Prostate gland (tissue), 2 donors: ENCODE measurements at regions not wholly inside any gene's neighbourhood (a gene's known extent, or its start where the extent isn't known, plus 50 kb on each side); places are given as distances from the start of the nearest gene placed in this dataset.

Experiments used
- DNase-seq: peaks from one replicate; pipeline ENCODE4 v3.0.0-alpha.2; 2019; ENCODE audit warnings: low spot score
- H3K27ac ChIP-seq, 2 donors: fragments of 200-600 bp; sonication (generic); 2 replicates each; pipeline ENCODE4 v1.5.1; 2017 to 2019
- H3K27me3 ChIP-seq: fragments of 200-600 bp; sonication (generic); replicated peaks from 2 replicates; pipeline ENCODE4 v1.5.1; 2019; ENCODE audit not compliant: insufficient read depth
- H3K36me3 ChIP-seq, 2 donors: fragments of 200-600 bp; sonication (generic); 1 replicate in 1 of 2; 2 replicates in 1 of 2; pipeline versions ENCODE4 v1.5.1 to v1.8.1; 2017 to 2019
- H3K4me1 ChIP-seq: fragments of 200-600 bp; sonication (generic); replicated peaks from 2 replicates; pipeline ENCODE4 v1.5.1; 2019
- H3K4me3 ChIP-seq, 2 donors: fragments of 200-600 bp; sonication (generic); 2 replicates each; pipeline ENCODE4 v1.5.1; 2017 to 2019
- H3K9me3 ChIP-seq: fragments of 200-600 bp; sonication (generic); 2 replicates; pipeline ENCODE4 v1.5.1; 2017
- CTCF ChIP-seq, 4 experiments: fragments of 200-600 bp in 2 of 4; fragments of 450-650 bp in 2 of 4; sonication (generic) in 2 of 4; IDR thresholded peaks; 1 replicate in 3 of 4; 2 replicates in 1 of 4; pipeline ENCODE4 v1.5.1; 2016 to 2019; ENCODE audit warnings: antibody characterized with exemption in 4 of 4, mild to moderate bottlenecking in 2 of 4, moderate library complexity in 2 of 4
- POLR2A ChIP-seq: fragments of 450-650 bp; IDR thresholded peaks from one replicate; pipeline ENCODE4 v1.6.1; 2016; ENCODE audit warnings: antibody characterized with exemption, mild to moderate bottlenecking
- POLR2AphosphoS5 ChIP-seq: sonication (generic); formaldehyde crosslinking; IDR thresholded peaks from one replicate; pipeline ENCODE4 v1.6.1; 2017; ENCODE audit warnings: antibody characterized with exemption
- WGBS: methylation state at CpG from one replicate; pipeline ENCODE4 v1.1.5; 2018; 5-methylcytosine and 5-hydroxymethylcytosine counted together
- intact Hi-C: fragments of 100-400 bp; cut with DNase I; formaldehyde crosslinking; loops from one replicate; pipeline ENCODE4 v1.14.2; 2022

- Histone ChIP-seq H3K36me3 (no peaks in the 10 kb centered on the region), H3K9me3 (no peaks in the 10 kb centered on the region), H3K27me3 (no peaks in the 10 kb centered on the region), H3K27ac (no peak overlapping the region), H3K4me1 (peaks cover 3% of the 10 kb centered on the region), H3K4me3 (no peak overlapping the region)
- no peak for TF ChIP-seq POLR2A
- TF ChIP-seq CTCF (IDR thresholded peaks at IDR 0.05): no peak
- TF ChIP-seq POLR2AphosphoS5: no peak
- intact Hi-C loops: no loop called here
- DNase-seq: no peak
- WGBS: 83% methylated on average over 12 of the region's 12 CpGs
Observed at GRCh38 chr2:20567159-20567925, 83.6 kb downstream of the HS1BP3 start.
